ENCODE measurements at regions not wholly inside any gene's neighbourhood (a gene's known extent, or its start where the extent isn't known, plus 50 kb on each side); places are given as distances from the start of the nearest gene placed in this dataset.

DNA sequence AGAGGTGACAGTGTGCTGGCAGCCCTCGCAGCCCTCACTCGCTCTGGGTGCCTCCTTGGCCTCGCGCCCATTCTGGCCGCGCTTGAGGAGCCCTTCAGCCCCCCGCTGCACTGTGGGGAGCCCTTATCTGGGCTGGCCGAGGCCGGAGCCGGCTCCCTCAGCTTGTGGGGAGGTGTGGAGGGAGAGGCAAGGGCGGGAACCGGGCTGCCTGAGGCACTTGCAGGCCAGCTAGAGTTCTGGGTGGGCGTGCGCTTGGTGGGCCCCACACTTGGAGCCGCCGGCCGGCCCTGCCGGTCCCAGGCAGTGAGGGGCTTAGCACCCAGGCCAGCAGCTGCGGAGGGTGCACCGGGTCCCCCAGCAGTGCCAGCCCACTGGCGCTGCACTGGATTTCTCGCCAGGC is 1480.9 kb upstream of the SLC39A10 start:
- TF ChIP-seq, protein P1, sequence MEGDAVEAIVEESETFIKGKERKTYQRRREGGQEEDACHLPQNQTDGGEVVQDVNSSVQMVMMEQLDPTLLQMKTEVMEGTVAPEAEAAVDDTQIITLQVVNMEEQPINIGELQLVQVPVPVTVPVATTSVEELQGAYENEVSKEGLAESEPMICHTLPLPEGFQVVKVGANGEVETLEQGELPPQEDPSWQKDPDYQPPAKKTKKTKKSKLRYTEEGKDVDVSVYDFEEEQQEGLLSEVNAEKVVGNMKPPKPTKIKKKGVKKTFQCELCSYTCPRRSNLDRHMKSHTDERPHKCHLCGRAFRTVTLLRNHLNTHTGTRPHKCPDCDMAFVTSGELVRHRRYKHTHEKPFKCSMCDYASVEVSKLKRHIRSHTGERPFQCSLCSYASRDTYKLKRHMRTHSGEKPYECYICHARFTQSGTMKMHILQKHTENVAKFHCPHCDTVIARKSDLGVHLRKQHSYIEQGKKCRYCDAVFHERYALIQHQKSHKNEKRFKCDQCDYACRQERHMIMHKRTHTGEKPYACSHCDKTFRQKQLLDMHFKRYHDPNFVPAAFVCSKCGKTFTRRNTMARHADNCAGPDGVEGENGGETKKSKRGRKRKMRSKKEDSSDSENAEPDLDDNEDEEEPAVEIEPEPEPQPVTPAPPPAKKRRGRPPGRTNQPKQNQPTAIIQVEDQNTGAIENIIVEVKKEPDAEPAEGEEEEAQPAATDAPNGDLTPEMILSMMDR (IDR thresholded peaks at IDR 0.05; ENCODE audit: insufficient read depth, low read depth, low read length): no peak
- no peak for TF ChIP-seq EZH2 (IDR thresholded peaks at IDR 0.05; ENCODE audit: insufficient read depth, low read length)
